ENCODE measurements at regions not wholly inside any gene's neighbourhood (a gene's known extent, or its start where the extent isn't known, plus 50 kb on each side); places are given as distances from the start of the nearest gene placed in this dataset.

DNA sequence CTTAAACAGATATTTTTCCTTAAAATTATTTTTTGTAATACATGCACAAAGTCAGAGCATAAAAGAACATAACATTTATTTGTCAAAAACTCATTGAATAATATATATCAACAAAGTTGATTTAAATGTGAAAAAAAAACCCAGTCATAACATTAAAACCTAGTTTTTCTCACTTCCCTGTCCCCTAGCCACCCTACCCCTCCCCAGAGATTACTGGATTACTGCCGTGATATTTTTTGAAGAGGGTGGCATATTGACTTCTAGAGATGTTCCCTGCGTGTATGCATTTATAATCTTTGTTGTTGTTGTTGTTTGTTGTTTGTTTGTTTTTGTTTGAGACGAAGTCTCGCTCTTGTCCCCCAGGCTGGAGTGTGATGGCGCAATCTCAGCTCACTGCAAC, 52.4 kb upstream of the ARMC2 start:
- TF ChIP-seq, protein P1, sequence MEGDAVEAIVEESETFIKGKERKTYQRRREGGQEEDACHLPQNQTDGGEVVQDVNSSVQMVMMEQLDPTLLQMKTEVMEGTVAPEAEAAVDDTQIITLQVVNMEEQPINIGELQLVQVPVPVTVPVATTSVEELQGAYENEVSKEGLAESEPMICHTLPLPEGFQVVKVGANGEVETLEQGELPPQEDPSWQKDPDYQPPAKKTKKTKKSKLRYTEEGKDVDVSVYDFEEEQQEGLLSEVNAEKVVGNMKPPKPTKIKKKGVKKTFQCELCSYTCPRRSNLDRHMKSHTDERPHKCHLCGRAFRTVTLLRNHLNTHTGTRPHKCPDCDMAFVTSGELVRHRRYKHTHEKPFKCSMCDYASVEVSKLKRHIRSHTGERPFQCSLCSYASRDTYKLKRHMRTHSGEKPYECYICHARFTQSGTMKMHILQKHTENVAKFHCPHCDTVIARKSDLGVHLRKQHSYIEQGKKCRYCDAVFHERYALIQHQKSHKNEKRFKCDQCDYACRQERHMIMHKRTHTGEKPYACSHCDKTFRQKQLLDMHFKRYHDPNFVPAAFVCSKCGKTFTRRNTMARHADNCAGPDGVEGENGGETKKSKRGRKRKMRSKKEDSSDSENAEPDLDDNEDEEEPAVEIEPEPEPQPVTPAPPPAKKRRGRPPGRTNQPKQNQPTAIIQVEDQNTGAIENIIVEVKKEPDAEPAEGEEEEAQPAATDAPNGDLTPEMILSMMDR (IDR thresholded peaks at IDR 0.05): no peak
- no peak for TF ChIP-seq POLR2A (IDR thresholded peaks at IDR 0.05)

Data from transverse colon (tissue), 3 donors.